ENCODE measurements at regions not wholly inside any gene's neighbourhood (a gene's known extent, or its start where the extent isn't known, plus 50 kb on each side); places are given as distances from the start of the nearest gene placed in this dataset.
A peak's percentile ranks its signal among the peaks of the same experiment; 100 is the strongest.

GRCh38 chr2:217402144-217402543 lies 542.3 kb upstream of the TNP1 start:
- no peak for DNase-seq (ENCODE audit: low spot score)
- peaks cover 3% of the 10 kb centered on the region for H3K27me3 Mint-ChIP-seq (ENCODE audit: unreplicated experiment)
- TF ChIP-seq CTCF (IDR thresholded peaks at IDR 0.05; ENCODE audit: unreplicated experiment): no peak
- peaks cover 29% of the 10 kb centered on the region for H3K4me1 Mint-ChIP-seq (ENCODE audit: unreplicated experiment)
- H3K4me3 Mint-ChIP-seq (ENCODE audit: unreplicated experiment): no peak overlapping the region
- H3K36me3 Mint-ChIP-seq (ENCODE audit: low read depth, unreplicated experiment): peaks cover 11% of the 10 kb centered on the region
- no peaks in the 10 kb centered on the region for H3K9me3 Mint-ChIP-seq (ENCODE audit: unreplicated experiment)
- H3K27ac Mint-ChIP-seq (ENCODE audit: unreplicated experiment): no peak overlapping the region

DNA sequence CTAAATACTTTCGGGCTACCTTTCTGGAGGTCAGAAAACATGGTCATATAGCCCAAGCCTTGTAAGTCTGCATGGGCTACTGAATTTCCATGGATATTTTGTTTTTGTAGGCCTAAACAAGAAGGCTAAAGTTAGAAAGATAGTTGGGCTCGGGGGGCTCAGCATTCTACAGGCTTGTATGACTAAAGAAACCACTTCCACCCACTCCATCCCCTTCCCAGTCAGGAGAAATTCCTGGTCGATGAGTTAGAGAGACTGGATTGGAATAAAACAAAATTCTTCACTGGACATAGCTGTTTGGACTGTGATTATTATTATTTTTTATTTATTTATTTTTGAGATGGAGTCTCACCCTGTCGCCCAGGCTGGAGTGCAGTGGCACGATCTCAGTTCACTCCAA lies 539.4 kb upstream of the TNP1 start:
- H3K4me3 Mint-ChIP-seq (ENCODE audit: unreplicated experiment): no peak overlapping the region
- peaks cover 25% of the 10 kb centered on the region for H3K4me1 Mint-ChIP-seq (ENCODE audit: unreplicated experiment)
- no peak for DNase-seq (ENCODE audit: low spot score)
- H3K36me3 Mint-ChIP-seq (ENCODE audit: low read depth, unreplicated experiment): peaks cover 11% of the 10 kb centered on the region
- H3K27ac Mint-ChIP-seq (ENCODE audit: unreplicated experiment): peak overlapping the region; percentile 73
- no peaks in the 10 kb centered on the region for H3K9me3 Mint-ChIP-seq (ENCODE audit: unreplicated experiment)
- TF ChIP-seq CTCF (IDR thresholded peaks at IDR 0.05; ENCODE audit: unreplicated experiment): no peak
- H3K27me3 Mint-ChIP-seq (ENCODE audit: unreplicated experiment): peaks cover 3% of the 10 kb centered on the region

GRCh38 chr2:217398860-217399259 lies 539.0 kb upstream of the TNP1 start:
- H3K9me3 Mint-ChIP-seq (ENCODE audit: unreplicated experiment): no peaks in the 10 kb centered on the region
- no peak overlapping the region for H3K4me3 Mint-ChIP-seq (ENCODE audit: unreplicated experiment)
- H3K4me1 Mint-ChIP-seq (ENCODE audit: unreplicated experiment): peaks cover 25% of the 10 kb centered on the region
- no peak for TF ChIP-seq CTCF (IDR thresholded peaks at IDR 0.05; ENCODE audit: unreplicated experiment)
- H3K36me3 Mint-ChIP-seq (ENCODE audit: low read depth, unreplicated experiment): peaks cover 11% of the 10 kb centered on the region
- H3K27ac Mint-ChIP-seq (ENCODE audit: unreplicated experiment): peak overlapping the region; percentile 73
- peaks cover 3% of the 10 kb centered on the region for H3K27me3 Mint-ChIP-seq (ENCODE audit: unreplicated experiment)
- peak; percentile 31 for DNase-seq (ENCODE audit: low spot score)

GRCh38 chr2:217398101-217398500 lies 538.2 kb upstream of the TNP1 start:
- no peaks in the 10 kb centered on the region for H3K9me3 Mint-ChIP-seq (ENCODE audit: unreplicated experiment)
- H3K27me3 Mint-ChIP-seq (ENCODE audit: unreplicated experiment): peaks cover 3% of the 10 kb centered on the region
- no peak for DNase-seq (ENCODE audit: low spot score)
- peak overlapping the region; percentile 73 for H3K27ac Mint-ChIP-seq (ENCODE audit: unreplicated experiment)
- H3K4me3 Mint-ChIP-seq (ENCODE audit: unreplicated experiment): no peak overlapping the region
- no peak for TF ChIP-seq CTCF (IDR thresholded peaks at IDR 0.05; ENCODE audit: unreplicated experiment)
- H3K36me3 Mint-ChIP-seq (ENCODE audit: low read depth, unreplicated experiment): peaks cover 11% of the 10 kb centered on the region
- peaks cover 25% of the 10 kb centered on the region for H3K4me1 Mint-ChIP-seq (ENCODE audit: unreplicated experiment)

- Mint-ChIP-seq H3K9me3 (ENCODE audit: unreplicated experiment) (no peaks in the 10 kb centered on the region), H3K27ac (ENCODE audit: unreplicated experiment) (no peak overlapping the region), H3K4me1 (ENCODE audit: unreplicated experiment) (peaks cover 25% of the 10 kb centered on the region), H3K27me3 (ENCODE audit: unreplicated experiment) (no peaks in the 10 kb centered on the region), H3K4me3 (ENCODE audit: unreplicated experiment) (no peak overlapping the region), H3K36me3 (ENCODE audit: low read depth, unreplicated experiment) (peaks cover 9% of the 10 kb centered on the region)
- no peak for TF ChIP-seq CTCF (IDR thresholded peaks at IDR 0.05; ENCODE audit: unreplicated experiment)
- no peak for DNase-seq (ENCODE audit: low spot score)
Measured at GRCh38 chr2:217396586-217396985, 536.7 kb upstream of the TNP1 start.
